ENCODE measurements at regions not wholly inside any gene's neighbourhood (a gene's known extent, or its start where the extent isn't known, plus 50 kb on each side); places are given as distances from the start of the nearest gene placed in this dataset.

DNA sequence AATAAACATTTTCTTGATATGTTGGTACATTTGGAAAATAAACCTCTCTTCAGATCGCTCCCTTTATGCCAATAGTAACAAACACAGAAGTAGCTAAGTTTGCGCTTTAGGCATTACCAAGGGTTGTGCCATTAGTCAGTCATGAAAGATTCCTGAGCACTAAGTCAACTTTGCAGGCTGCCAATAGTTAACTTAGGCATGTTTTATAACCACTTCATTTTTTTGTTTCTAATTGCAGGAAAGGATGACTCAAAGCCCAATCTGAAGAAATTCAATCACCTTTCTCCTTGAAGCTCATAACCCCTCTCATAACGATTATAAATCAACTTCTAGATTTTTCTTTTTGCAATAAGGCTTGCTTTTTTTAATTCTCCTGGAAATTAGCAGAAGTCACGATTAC, 517.0 kb downstream of the AGTPBP1 start:
- ATAC-seq (peak in 1 of 2 donors; percentile 89), DNase-seq (no peak)
- intact Hi-C loops (cut with DNase I) = no loop called here

DNA sequence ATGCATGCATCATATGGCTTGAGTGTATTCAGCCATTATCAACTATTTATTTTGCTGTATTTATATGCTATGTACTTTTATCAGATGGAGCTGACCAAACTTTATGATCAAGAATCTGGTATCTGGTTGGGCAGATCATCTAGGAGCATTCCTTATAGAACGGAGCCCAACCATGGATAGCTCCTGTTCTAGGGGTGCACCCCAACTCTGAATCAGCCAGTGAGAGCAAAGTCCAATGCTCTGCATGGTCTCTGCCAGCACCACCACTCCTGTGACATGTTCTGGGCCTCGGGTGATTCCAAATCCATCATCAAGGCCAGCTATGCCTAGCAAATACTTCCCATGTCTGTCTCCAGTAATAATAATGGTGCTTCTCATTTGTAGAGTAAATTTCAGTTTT, 517.5 kb downstream of the AGTPBP1 start:
- ATAC-seq (no peak), DNase-seq (no peak)
- intact Hi-C loops (cut with DNase I) = no loop called here

DNA sequence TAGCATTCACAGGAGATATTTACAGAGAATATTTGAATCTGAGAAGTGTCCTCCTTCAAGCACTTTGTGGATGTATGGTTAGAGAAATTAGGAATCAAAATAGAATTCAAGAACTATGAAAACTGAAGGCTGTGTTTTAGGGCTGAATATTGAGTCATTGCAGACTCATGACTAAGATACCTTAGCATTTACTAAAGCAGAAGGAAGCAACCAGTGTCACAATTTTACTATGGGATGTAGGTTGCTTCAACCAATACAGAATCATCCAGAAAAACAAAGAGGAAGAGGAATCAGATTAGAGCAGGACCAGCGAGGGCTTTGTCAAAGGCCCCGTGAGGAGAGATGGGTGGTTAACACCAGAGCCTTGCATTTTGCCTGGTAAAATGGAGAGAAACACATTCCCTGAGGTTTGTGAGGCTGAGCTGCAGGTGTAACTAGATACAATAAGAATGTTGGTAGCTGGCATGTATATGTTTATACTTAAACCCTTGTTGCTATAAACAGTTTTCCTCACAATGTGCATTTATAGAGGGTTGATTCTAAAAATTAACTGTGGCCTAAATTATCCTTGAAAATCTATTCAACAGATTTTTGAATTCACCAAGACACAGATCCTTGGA, 518.1 kb downstream of the AGTPBP1 start:
- ATAC-seq = peak in 1 of 2 donors; percentile 30
- intact Hi-C loops (cut with DNase I) = no loop called here
- no peak for DNase-seq

DNA sequence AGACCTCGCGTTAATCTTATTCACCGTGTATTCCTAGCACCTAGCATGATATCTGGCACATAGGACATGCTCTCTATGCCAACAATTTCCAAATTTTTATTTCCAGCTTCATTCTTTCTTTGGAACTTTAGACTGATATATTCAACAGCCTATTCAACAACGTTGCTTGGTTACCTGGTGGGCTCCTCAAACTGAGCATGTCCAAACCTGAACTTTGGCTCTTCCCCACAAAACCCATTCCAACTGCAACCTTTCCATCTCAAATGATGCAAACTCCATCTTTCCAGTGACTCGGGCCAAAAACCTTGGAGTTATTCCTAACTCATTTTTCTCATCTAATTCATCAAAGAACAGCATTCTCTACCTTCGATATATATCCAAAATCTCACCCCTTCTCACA, 525.2 kb downstream of the AGTPBP1 start:
- DNase-seq (no peak), ATAC-seq (no peak)
- intact Hi-C loops (cut with DNase I) = no loop called here

DNA sequence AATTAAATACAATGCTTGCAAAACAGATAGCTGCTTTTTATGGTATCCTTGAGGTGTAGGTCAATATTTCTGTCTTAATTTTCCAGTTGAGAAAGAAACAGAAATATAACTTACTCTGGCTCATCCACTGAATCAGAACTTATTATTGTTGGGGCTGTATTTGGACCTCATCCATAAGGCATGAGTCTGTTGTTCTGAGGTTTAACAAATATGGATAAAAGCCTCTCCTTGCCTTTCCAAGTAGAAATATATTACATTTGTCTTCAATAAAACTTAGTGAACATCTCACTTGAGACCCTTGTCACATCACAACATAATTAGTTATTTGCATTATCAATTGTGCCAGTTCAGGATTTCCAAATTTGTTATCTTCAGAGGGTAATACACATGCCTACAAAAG, 525.8 kb downstream of the AGTPBP1 start:
- no peak for DNase-seq
- intact Hi-C loops (cut with DNase I) = no loop called here
- ATAC-seq = no peak

DNA sequence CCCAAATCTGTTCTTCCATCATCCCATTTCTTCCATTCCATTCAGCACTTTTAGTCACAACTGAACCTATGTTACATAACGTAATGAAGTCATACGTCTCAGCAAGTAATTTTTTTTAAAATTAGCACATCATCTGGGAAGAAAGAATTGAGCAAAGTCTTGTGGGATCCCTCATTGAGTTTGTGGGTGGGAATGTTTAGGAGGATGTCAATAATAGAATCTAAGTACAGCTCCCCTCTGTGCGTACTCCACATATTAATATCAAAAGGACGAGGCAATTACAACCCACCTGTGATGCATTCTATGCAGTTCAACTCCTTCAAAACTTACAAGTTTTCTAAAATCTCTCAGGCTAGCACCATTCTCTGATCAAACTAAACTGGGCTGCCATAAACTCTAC, 526.3 kb downstream of the AGTPBP1 start:
- DNase-seq (no peak), ATAC-seq (no peak)
- intact Hi-C loops (cut with DNase I) = no loop called here

DNA sequence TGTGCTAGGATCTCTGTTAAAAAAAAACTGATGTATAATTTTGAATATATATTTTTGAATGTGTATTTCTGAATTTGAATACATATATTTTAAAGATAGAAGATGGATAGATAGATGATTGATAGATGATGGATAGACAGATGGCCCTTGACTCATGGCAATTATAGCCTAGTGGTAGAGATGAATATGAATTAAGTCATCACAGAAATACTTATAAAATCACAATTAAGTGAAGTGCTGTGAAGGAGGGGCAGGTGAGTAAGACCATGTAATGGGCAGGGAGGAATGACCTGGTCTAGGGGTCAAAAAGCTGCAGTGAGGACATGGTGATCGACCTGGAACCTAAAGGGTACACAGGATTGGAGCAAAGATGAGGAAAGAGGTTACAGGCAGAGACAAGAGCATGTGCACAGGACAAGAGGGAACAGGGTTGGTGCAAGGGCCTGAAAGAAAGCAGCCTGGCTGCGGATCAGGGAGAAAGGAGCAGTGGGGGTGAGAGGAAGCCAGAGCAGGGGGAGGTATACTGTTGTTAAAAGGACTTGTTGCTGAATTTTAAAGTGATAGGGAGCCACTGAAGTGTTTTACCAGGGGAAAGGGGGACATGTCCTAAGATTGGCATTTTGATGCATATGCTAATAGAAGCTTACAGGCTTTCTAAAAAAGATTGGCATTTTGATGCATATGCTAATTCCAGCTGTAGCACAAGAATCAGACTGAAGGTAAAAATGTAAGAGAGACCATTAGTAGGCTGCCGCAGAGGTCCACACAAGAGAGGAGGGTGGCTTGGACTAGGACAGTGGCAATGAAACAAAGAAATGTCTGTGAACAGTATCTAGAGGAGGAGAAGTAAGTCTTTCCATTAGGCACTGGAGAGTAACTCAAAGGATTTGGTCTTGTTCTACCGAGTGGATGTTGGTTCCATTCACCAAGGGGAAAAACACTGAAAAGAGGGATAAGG, 527.8 kb downstream of the AGTPBP1 start:
- intact Hi-C loops (cut with DNase I) = no loop called here
- DNase-seq (no peak), ATAC-seq (no peak)

DNA sequence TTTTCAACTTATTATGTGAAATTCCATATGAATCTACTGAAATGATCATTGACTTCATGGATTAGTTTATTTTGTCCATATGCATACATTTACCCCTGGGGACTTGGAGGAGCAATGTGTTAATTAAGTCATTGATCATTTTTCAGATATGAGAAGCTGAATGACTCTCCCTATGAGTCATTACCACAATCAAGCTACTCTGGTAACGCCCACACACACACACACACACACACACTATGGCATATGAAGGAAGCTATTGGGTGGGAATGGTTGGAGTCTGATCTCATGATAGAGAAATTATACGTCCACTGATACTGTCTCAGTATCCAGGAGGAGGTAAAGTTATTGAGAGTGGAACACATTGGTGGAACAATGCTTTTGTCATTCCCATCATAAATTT, 528.9 kb downstream of the AGTPBP1 start:
- DNase-seq (no peak), ATAC-seq (peak in 1 of 2 donors; percentile 66)
- intact Hi-C loops (cut with DNase I) = no loop called here

DNA sequence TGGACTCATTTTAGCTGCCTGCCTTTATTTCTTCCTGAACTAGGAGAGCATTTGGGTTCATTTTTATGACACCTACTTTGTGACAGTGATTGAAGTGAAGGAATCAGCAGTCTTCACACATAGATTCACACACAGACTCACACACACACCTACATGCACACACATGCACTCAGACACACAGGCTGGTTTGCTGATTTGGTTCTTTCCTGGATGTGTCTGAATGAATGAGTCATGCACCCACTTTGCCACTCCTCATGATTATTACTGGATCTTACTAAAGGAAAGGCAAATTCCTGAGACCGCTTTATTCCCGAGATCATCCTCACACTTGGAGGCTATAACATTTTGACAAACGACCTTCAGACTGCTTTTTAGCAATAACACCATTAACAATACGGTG, 529.5 kb downstream of the AGTPBP1 start:
- ATAC-seq (peak in 1 of 2 donors; percentile 86), DNase-seq (no peak)
- intact Hi-C loops (cut with DNase I) = no loop called here

DNA sequence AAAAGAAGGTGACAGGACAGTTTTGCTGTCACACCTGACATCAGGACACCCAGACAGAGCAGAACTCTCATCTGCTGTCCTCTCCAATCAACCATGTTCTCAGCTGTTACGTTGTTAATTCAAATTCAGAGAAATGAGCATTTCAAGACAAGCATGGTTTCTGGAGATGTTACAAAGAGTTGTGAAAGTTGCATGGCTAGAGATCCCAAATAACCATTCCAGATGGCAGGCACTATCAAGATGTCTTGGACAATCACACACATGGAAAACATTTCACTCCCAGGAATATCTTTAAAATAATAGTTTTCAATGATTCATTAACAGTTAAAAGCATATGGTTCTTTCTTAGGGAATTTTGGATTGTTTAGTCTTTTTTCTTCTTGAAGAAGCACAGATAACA, 533.1 kb downstream of the AGTPBP1 start:
- ATAC-seq (no peak), DNase-seq (no peak)
- intact Hi-C loops (cut with DNase I) = no loop called here

DNA sequence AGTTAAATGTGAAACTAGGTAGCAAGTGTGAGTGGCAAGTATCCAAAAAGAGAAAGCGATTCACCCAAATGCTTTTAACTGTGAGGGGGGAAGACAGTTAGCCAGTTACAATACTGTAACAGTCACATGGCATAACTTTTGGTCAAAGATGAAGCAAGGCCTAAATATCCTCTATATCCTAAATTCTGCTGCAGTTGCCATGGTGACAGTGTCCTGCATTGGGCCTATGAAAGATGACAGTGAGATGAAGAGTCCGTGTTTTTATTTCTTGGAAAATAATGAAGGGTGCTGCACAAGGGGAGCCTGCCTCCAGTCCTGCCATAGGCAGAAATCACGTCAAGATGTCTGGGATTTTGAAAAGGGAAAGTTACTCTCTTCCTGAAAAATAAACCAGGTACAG, 534.6 kb downstream of the NTRK2 start:
- DNase-seq (no peak), ATAC-seq (no peak)
- intact Hi-C loops (cut with DNase I) = no loop called here

DNA sequence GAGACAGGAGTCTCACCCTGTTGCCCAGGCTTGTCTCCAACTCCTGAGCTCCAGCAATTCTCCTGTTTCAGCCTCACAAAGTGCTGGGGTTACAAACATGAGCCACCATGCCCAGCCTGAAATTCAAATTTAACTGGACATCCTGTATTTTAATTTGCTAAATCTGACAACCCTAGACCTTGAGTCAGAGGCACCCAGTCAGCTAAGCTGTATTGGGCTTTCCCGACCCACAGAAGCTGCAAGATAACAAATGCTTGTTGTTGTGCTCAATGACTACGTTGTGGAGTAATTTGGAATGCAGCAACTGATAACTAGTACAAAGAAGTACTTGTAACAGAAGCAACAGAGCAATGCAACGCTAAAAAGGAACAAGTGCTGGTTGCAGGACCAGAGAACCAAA, 533.1 kb downstream of the NTRK2 start:
- DNase-seq (no peak), ATAC-seq (peak in 1 of 2 donors; percentile 36)
- intact Hi-C loops (cut with DNase I) = no loop called here

DNA sequence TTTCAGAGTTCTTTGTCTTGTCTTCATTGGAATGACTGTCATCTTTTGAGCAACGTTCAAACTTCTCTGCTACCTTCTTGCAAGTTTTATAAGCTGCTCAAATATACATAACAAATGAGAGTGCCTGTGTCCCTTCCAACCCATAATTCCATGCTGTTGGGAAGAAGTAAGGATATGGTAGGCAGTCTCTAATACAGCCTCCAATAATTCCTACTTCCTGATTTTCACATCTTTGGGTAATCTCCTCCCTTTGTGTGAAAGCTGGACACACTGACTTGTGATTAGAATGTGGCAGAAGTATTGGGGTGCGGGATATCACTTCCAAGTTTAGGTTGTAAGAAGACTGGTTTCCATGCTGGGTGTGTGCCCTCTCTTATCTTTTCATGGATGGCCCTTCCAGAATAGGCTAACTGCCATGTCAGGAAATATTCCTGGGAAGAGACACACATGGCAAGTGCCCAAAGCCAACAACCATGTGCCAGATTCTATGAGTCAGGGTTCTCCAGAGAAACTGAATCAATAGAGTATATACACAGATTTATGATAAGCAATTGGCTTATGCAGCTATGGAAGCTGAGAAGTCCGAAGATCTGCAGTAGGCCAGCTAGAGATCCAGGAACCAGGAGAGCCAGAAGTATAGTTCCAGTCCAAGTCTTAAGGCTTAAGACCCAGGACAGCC, 531.3 kb downstream of the NTRK2 start:
- ATAC-seq = peak; percentile 61 to 89
- peak; percentile 42 for DNase-seq
- intact Hi-C loops (cut with DNase I) = no loop called here

DNA sequence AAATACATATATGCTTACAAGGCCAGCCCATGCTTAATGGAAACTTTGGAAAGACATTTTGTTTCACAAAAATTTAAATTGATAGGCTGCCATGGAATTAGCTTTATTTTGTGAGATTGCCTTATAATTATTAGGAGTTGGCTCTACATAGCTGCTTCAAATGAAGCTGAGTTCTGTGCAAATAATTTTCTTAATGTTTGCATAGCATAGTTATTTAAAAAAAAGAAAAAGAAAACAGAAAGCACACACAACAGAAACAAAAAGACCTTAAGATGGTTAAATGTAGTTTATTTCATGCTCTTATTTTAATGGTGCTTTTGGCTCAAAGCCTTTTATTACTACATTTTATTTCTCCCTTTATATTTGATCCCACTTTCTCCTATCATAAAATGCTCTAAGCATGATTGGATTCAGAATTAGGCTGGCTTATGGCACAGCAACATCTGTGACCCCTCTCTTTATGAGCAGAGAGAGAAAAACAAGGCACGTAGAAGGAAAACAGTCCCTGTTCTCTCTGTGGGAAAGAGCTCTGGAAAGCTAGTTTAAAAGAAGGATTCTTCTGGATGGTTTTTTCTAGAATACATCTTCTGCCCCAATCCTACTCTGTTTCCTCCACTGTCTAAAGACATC, 530.5 kb downstream of the NTRK2 start:
- ATAC-seq (no peak), DNase-seq (no peak)
- intact Hi-C loops (cut with DNase I) = no loop called here

DNA sequence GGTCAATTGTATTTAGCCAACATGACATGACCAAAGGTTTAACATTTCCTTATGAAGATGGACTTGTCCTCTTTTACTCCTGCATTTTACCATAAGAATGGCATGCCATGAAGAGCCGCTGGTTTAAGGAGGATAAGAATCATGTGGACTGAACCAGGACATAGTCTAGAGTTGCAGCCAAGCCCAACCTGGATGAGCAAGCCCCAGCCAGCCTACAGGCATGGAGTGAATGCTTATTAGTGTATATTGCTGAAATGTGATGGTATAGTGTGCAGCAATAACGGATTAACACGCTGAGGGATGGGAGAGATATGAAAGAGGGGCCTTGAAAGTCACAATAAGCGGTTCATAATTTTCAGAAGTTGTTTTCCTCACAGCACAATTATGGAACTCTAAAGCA, 523.2 kb downstream of the NTRK2 start:
- intact Hi-C loops (cut with DNase I) = no loop called here
- DNase-seq (no peak), ATAC-seq (no peak)

DNA sequence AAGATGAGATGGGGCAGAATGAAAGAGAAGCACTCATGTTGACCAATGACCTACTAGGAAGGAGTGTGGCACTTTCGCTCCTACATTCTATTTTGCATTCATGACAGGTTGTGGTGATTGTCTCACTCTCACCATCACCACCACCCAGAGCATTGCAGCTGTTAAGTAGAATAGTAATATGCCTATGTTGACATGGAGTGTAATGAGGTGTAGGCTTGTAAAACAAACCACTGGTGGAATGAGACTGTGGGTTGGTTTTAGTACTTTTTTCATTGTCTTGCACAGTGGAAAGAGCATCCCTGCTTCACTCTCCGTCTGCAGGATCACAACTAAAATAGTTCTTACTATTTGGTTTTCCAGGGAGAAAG, 516.7 kb downstream of the NTRK2 start:
- intact Hi-C loops (cut with DNase I) = no loop called here
- no peak for DNase-seq

DNA sequence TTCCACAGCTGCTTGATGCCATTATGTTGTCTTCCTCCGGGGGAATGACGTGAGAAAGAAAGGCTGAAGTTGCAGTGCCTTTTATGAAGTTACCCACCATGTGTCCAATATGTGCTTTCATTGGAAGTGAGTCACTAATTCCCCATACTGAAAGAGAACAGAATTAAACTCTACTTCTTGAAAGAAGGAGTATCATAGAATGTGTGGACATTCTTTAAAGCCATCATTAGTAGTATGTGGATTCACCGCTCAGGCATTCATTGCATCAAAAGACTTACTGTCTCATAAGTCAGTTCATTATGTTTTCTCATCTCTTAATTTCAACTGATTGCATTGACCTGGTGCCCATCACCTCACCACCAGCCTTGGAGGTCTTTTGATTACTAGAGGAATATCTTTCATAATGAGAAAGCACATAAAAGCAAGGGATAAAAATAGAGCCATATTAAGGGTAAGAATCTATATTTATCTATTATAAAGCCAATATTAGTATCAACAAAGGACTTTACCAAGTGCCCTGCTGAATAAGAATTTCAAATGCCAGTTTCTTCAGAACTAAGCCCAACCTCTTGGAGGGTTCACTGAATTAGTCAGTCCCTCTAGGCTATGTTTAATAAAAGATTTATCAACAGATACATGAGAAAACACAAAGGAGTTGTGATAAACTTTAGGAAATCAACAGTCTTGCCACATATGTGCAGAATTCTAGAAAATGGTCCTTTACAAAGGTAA, 516.1 kb downstream of the NTRK2 start:
- intact Hi-C loops (cut with DNase I) = no loop called here
- no peak for DNase-seq
- ATAC-seq = no peak

More for the DNA sequence above, 516.7 kb downstream of the NTRK2 start:
- ATAC-seq = no peak

DNA sequence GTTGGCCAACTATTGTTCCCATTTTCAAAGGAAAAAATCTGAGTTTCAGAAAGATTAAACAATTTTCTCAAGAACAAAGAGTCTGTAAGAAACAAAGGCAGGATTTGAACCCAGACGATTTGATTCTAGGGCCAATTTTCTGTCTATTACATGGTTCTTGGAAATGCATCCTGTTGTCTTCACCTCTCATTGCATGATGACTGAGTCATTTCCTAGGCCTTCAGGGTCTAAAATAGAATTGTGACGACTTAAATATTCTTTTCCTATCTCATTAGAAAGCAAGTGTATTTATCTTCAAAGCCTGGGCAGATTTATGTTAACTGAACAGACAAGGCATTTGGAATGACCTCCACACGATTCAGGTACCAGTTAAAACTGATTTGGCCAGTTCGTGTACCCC, 512.9 kb downstream of the NTRK2 start:
- DNase-seq = no peak
- intact Hi-C loops (cut with DNase I) = no loop called here
- no peak for ATAC-seq

DNA sequence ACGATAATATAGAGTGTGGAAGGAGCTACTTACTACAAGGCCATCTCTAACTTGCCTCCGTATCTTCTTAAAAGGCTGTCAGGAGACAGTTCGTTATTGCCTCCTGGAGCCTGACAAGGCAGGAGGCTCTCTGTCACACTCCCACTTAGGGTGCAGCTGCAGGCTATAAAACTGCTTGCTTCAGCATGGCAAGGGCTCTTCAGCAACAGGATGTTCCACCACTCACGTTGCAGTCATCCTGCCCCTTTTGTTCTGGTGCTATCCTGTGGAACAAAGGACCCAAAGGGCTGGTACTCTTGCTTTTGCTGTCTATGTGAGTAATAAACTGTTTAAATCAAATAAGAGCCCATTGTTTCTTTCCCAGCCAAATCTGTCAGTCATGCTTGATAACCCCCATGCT, 508.9 kb downstream of the NTRK2 start:
- ATAC-seq (no peak), DNase-seq (no peak)
- intact Hi-C loops (cut with DNase I) = no loop called here

Data from left cardiac atrium (tissue), 4 donors.